T-helper 2 cell treated with Interferon-gamma antibody and Interleukin-4, amounts not matched to agents 5 μg/mL and 100 μg/mL, for 36 hours (primary cell): ENCODE measurements at regions not wholly inside any gene's neighbourhood (a gene's known extent, or its start where the extent isn't known, plus 50 kb on each side); places are given as distances from the start of the nearest gene placed in this dataset.
"Not testable (repeated sequence)": the region's sequence is repeated elsewhere in the genome, so short reads cannot be mapped to it uniquely, and the experiment has no call there.

Source experiments
- DNase-seq: peaks from one replicate; pipeline ENCODE4 v3.0.0; 2021; ENCODE audit warnings: low spot score
- H3K27ac Mint-ChIP-seq: one replicate; pipeline ENCODE4 v1.8.0; 2021; ENCODE audit warnings: mild to moderate bottlenecking, mixed read lengths
- H3K27me3 Mint-ChIP-seq: one replicate; pipeline ENCODE4 v1.8.0; 2021; ENCODE audit warnings: low read depth, mixed read lengths
- H3K36me3 Mint-ChIP-seq: one replicate; pipeline ENCODE4 v1.8.0; 2021; ENCODE audit warnings: low read depth, mixed read lengths
- H3K4me1 Mint-ChIP-seq: one replicate; pipeline ENCODE4 v1.8.0; 2021; ENCODE audit warnings: low read depth, mixed read lengths
- H3K4me3 Mint-ChIP-seq: one replicate; pipeline ENCODE4 v1.8.0; 2022; ENCODE audit warnings: mild to moderate bottlenecking, moderate library complexity, mixed read lengths
- H3K9me3 Mint-ChIP-seq: one replicate; pipeline ENCODE4 v1.8.0; 2021; ENCODE audit warnings: mixed read lengths

- no peak for DNase-seq
- H3K4me1 Mint-ChIP-seq = no peaks in the 10 kb centered on the region
- H3K27ac Mint-ChIP-seq = no peak overlapping the region
- H3K36me3 Mint-ChIP-seq = no peaks in the 10 kb centered on the region
- no peak overlapping the region for H3K4me3 Mint-ChIP-seq
- H3K27me3 Mint-ChIP-seq = no peaks in the 10 kb centered on the region
- no peaks in the 10 kb centered on the region for H3K9me3 Mint-ChIP-seq
Measured at GRCh38 chr9:78986446-78986845, 585.3 kb upstream of the TLE4 start.

DNA sequence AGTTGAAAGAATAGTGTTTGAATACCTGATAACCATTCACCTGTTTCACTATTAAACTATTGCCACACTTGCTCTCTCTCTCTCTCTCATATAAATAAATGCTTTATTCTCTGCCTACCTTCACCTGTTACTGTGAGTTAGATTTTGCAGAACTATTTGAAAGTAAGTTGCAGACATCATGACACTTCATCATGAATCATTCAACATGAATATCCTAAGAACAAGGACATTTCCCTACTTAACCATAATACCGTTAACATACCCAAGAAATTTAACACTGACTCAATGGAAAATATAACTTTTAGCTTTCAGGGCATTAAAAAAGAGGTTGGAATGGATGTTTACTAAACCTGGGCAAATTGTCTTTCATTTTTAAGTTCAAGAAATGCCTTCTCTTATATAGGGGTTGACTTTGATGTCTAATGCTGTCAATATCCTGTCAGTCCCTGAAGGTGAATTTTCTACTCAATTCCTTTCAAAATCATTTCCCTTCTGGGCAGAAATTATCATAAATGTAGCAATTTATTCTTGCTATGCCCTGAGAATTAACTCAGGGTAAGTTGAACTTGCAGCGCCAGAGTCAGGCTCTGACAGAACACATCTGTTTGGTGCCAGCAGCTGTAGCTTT, 582.6 kb upstream of the TLE4 start:
- no peak overlapping the region for H3K27ac Mint-ChIP-seq
- no peaks in the 10 kb centered on the region for H3K27me3 Mint-ChIP-seq
- no peaks in the 10 kb centered on the region for H3K4me1 Mint-ChIP-seq
- DNase-seq = no peak
- no peaks in the 10 kb centered on the region for H3K36me3 Mint-ChIP-seq
- no peak overlapping the region for H3K4me3 Mint-ChIP-seq
- no peaks in the 10 kb centered on the region for H3K9me3 Mint-ChIP-seq

GRCh38 chr9:78994471-78994870, 577.3 kb upstream of the TLE4 start:
- Mint-ChIP-seq H3K4me1 (no peaks in the 10 kb centered on the region), H3K27me3 (no peaks in the 10 kb centered on the region)

DNA sequence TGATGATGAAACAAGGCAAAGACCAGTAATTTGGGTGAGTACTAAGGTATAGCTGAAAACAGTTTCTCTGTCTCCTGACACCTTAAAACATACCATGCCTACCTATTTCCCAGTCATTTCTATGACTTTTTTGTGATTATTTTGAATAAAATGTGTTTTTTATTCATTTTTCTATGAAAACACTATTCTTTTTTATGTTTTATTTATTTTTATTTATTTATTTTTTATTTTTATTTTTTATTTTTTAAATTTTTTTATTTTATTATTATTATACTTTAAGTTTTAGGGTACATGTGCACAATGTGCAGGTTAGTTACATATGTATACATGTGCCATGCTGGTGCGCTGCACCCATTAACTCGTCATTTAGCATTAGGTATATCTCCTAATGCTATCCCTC, 576.8 kb upstream of the TLE4 start:
- H3K27ac Mint-ChIP-seq, H3K4me1 Mint-ChIP-seq, H3K4me3 Mint-ChIP-seq, DNase-seq, H3K9me3 Mint-ChIP-seq, H3K27me3 Mint-ChIP-seq, H3K36me3 Mint-ChIP-seq: not testable (repeated sequence)

More at GRCh38 chr9:78994471-78994870, 577.3 kb upstream of the TLE4 start:
- Mint-ChIP-seq H3K36me3 (no peaks in the 10 kb centered on the region), H3K9me3 (no peaks in the 10 kb centered on the region), H3K27ac (no peak overlapping the region), H3K4me3 (no peak overlapping the region)
- no peak for DNase-seq

GRCh38 chr9:78997296-78997695, 574.5 kb upstream of the TLE4 start:
- H3K4me1 Mint-ChIP-seq = no peaks in the 10 kb centered on the region
- no peaks in the 10 kb centered on the region for H3K9me3 Mint-ChIP-seq
- no peak overlapping the region for H3K27ac Mint-ChIP-seq
- no peak for DNase-seq
- H3K4me3 Mint-ChIP-seq = no peak overlapping the region
- H3K36me3 Mint-ChIP-seq = no peaks in the 10 kb centered on the region
- H3K27me3 Mint-ChIP-seq = no peaks in the 10 kb centered on the region

- Mint-ChIP-seq H3K27ac (no peak overlapping the region), H3K4me1 (no peaks in the 10 kb centered on the region), H3K4me3 (no peak overlapping the region), H3K9me3 (no peaks in the 10 kb centered on the region), H3K27me3 (no peaks in the 10 kb centered on the region), H3K36me3 (no peaks in the 10 kb centered on the region)
- no peak for DNase-seq
Measured at GRCh38 chr9:79000230-79001002, 571.3 kb upstream of the TLE4 start.

DNA sequence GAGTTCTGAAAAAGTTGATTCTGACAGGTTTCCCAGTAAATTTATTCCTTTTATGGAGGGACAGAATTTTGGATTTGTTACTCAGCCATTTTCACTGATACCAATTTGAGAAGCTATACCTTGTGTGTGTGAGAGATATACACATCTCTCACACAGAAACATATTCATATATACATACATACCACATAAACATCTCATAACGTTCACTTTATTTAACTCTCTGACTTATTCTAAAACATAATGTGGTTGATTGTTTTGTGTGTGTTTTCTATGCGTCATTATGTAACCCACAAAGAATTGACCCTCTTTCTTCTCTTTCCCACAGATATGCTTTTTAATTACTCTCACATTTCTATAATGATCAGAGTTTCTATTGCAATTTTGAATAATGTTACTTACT, 570.8 kb upstream of the TLE4 start:
- Mint-ChIP-seq H3K9me3 (no peaks in the 10 kb centered on the region), H3K36me3 (no peaks in the 10 kb centered on the region), H3K4me1 (no peaks in the 10 kb centered on the region), H3K27me3 (no peaks in the 10 kb centered on the region), H3K27ac (no peak overlapping the region), H3K4me3 (no peak overlapping the region)
- no peak for DNase-seq

GRCh38 chr9:79003514-79003913, 568.3 kb upstream of the TLE4 start:
- Mint-ChIP-seq H3K27me3 (no peaks in the 10 kb centered on the region), H3K9me3 (no peaks in the 10 kb centered on the region), H3K36me3 (no peaks in the 10 kb centered on the region), H3K4me1 (no peaks in the 10 kb centered on the region), H3K4me3 (no peak overlapping the region), H3K27ac (no peak overlapping the region)
- DNase-seq = no peak

DNA sequence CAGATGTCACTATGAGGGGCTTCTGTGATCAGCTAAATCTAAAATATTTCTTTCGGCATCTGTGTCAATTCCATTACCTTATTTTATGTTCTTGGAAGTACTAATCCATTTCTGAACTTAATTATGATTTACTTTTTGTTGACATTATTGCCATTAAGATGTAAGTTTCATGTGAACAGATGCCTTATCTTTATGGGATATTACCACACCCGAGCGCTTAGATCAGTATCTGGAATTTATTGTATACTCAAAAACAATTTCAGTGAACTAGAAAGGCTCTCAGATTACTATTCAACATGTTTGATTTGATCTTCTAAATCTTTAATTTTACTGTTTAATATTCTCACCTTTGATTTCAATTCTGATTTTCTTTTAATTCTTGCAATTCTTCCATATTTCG, 567.7 kb upstream of the TLE4 start:
- H3K9me3 Mint-ChIP-seq = no peaks in the 10 kb centered on the region
- no peaks in the 10 kb centered on the region for H3K27me3 Mint-ChIP-seq
- no peak overlapping the region for H3K4me3 Mint-ChIP-seq
- H3K4me1 Mint-ChIP-seq = no peaks in the 10 kb centered on the region
- DNase-seq = no peak
- H3K36me3 Mint-ChIP-seq = no peaks in the 10 kb centered on the region
- no peak overlapping the region for H3K27ac Mint-ChIP-seq

DNA sequence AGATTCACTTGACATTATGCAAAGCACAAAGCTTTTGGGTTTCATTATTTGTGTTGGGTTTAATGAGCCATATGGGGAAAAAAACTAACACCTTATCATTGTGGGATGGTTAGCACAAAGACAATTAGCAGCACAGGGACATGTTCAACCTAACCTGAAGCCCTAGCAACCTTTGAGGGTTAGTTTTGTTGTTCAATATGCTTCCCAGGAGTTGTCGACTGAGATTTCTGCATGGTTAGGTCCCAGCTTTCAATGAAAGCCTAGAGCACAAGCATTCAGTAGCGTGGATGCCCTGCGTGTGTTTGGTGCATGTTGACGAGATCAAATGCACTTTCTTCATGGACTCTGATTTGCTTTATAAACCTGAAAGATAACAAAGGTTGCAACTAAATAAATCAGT, 565.2 kb upstream of the TLE4 start:
- no peak overlapping the region for H3K27ac Mint-ChIP-seq
- no peak overlapping the region for H3K4me3 Mint-ChIP-seq
- no peaks in the 10 kb centered on the region for H3K36me3 Mint-ChIP-seq
- no peaks in the 10 kb centered on the region for H3K27me3 Mint-ChIP-seq
- no peaks in the 10 kb centered on the region for H3K4me1 Mint-ChIP-seq
- no peak for DNase-seq
- H3K9me3 Mint-ChIP-seq = no peaks in the 10 kb centered on the region

GRCh38 chr9:79007701-79008483, 563.9 kb upstream of the TLE4 start:
- Mint-ChIP-seq H3K4me3 (no peak overlapping the region), H3K36me3 (no peaks in the 10 kb centered on the region), H3K27ac (no peak overlapping the region), H3K9me3 (no peaks in the 10 kb centered on the region), H3K27me3 (no peaks in the 10 kb centered on the region), H3K4me1 (no peaks in the 10 kb centered on the region)
- no peak for DNase-seq

DNA sequence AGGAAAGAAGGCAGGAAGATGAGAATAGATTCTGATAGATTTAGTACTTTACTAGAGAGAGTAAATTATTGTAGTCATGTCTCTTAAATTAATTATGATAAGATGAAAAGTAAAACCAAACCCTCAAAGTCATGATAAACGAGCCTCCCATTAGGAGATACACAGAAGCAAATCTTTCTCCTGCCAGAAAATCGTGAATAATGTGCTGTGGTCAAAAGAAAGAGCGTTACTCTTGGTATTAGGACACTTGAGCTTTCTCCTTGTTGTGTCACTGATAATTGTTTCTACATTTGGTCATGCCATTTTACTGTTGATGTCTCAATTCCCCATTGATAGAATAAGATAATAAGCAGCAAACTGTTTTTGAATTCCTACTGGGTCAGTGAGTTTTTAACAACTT, 562.8 kb upstream of the TLE4 start:
- Mint-ChIP-seq H3K4me1 (no peaks in the 10 kb centered on the region), H3K9me3 (no peaks in the 10 kb centered on the region), H3K27ac (no peak overlapping the region), H3K4me3 (no peak overlapping the region), H3K27me3 (no peaks in the 10 kb centered on the region), H3K36me3 (no peaks in the 10 kb centered on the region)
- DNase-seq = no peak

DNA sequence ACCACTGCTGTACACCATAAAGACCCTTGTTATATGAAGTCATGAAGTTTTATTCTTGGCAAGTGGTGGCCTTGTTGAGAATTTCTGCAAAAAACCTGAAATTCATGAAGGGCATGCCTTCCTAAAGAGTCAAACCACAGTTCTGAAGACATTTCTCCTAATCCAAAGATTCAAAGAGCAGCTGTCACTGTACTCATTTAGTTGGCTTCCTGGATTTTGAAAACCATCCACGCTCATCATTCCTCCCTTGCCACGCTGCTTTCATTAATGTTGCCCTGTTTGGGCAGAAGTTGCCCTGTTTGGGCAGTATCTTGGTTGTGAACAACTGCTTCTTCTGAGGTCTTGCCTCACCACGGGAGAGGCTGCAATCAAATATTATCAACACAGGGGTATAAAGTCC, 560.3 kb upstream of the TLE4 start:
- Mint-ChIP-seq H3K4me1 (no peaks in the 10 kb centered on the region), H3K27me3 (no peaks in the 10 kb centered on the region), H3K4me3 (no peak overlapping the region), H3K27ac (no peak overlapping the region), H3K9me3 (no peaks in the 10 kb centered on the region), H3K36me3 (no peaks in the 10 kb centered on the region)
- no peak for DNase-seq

DNA sequence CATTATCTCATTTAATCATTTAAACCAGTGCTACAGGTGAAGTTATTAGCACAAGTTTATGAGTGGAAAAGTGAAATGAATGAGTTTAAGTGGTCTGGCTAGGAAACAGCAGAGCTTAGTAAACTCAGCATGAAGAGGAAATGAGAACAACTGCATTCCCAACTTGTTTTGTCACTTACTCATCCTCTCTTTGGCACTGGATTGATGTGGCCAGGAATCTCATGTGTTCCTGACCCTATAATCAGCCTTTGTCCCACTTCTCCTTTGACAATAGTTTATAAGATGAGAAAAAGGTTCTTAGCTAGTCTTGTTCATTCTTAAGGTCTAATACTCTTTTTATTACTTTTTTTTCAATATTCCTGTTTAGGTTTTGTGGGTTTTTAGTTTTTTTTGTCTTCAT, 559.2 kb upstream of the TLE4 start:
- no peaks in the 10 kb centered on the region for H3K9me3 Mint-ChIP-seq
- no peak for DNase-seq
- no peak overlapping the region for H3K4me3 Mint-ChIP-seq
- no peaks in the 10 kb centered on the region for H3K27me3 Mint-ChIP-seq
- no peaks in the 10 kb centered on the region for H3K4me1 Mint-ChIP-seq
- H3K27ac Mint-ChIP-seq = no peak overlapping the region
- no peaks in the 10 kb centered on the region for H3K36me3 Mint-ChIP-seq
